T-helper 1 cell (primary cell): ENCODE measurements at regions not wholly inside any gene's neighbourhood (a gene's known extent, or its start where the extent isn't known, plus 50 kb on each side); places are given as distances from the start of the nearest gene placed in this dataset.

Experiments used
- DNase-seq, 5 donors: peaks; one replicate each; pipeline ENCODE4 v3.0.0-alpha.2; 2012 to 2020

DNA sequence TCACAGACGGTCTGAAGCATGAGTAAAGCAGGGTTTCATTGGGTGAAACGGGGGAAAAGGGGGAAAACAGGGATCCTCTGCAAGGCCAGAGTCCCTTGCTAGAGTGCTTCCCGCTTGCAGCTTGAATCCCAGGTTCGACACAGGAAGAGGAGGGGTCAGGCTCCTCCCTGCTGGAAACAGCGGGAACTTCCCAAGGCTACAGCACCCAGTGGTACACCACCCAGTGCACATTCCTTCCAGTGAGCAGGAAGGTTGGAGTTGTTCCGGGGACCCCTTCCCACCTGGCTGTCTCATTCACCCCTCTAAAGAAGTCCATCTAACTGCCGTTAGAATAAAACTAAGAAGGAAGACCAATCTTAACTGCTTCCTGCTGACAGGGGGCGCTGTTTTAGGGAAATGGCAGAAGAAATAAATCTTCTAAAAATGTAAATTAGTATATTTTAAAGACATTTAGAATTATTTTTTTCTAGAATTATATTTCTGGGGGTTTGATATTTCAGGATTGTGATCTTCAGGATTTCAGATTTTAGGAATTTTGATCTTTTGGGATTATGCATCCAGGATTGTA, 230.9 kb downstream of the RBM43 start:
- no peak for DNase-seq

DNA sequence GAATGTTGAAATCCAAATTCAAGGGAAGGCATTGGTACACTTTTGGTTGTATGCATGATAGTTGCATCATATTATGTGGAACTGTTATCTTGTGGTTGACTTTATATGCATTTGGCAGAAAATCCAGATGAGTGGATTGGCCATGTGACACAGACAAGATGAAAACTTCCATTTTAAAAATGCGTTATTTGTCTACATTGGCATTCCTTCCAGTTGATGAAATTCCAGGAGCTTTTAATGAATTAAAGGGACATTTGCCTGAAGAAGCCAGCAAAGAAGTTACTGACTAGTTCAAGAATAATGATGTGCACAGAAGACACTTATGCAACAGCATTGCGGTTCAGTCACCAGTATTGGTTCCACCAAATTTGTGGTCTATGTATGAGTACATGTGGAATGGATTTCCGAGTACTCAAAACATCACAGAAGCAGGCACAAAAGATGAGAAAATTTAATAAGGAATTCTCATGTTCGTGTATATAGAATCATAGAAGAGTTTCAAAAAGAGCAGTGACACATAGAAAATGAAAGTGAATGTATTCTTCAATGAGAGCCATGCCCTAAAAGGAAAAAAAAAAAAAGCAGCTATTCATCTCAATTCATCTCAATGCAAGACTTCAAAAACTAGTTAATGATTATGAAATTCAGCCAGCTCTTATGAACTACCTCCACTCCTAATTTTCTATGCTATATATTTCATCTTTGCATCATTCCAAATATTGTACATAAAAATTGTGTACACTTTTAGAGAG, 232.1 kb downstream of the RBM43 start:
- no peak for DNase-seq

DNA sequence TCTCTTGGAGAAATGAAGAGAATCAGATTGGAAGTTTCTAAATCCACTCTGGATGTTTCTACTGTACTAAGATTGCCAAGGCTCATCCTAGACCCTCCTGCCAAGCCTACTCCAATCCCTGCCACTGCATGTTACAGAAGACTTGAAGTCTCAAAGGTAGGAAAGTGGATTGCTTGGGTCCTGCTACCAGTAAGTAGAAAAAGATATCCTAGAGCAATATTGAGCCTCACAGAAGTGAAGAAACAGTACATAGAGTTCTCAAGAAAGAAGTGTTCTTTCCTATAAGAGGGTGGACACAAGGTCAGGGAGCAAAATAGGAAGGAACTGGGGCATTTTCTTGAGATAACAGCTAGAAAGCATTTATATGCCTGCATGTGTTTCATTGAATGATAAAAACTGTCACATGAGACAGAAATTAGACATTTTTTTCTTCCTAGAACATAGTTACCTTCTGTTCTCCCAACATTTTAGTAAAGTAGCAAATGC, 232.9 kb downstream of the RBM43 start:
- no peak for DNase-seq

DNA sequence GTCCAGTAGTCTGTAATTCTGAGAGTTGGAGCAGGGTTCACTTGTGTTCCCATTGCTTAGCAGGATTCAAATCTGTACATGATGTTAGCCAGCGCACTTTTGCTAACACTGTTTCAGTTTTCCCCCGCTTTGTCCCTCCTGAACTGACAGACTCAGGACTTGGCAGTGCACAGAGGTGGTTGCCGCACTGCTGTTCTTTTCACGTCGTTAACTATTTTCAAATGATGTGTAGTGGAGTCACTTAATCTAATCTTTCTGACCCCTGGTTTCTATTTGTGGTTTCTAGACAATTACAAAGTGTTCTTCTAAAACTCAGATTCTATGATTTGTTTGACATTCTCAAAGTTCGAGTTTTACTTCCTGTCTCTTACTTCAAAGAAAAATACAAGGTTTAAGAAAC, 234.5 kb downstream of the RBM43 start:
- DNase-seq: no peak

DNA sequence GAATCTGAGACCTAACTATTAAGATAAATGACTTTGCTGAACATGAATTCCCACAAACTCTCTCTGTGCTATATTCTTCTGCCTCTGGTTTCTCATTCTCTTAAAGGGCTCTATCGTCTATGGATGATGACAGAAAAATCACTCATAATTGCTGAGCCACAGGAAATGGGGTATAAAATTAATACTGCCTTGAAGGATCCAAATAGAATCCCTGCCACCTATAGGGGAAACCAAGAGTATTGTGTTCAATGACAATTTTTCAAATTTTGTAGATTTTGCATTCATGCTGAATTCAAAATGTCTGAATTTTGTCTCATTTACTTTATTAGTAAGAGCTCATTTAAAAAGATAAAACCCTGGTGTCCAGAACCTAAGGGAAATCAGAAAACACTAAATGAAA, 235.8 kb downstream of the RBM43 start:
- DNase-seq: no peak

DNA sequence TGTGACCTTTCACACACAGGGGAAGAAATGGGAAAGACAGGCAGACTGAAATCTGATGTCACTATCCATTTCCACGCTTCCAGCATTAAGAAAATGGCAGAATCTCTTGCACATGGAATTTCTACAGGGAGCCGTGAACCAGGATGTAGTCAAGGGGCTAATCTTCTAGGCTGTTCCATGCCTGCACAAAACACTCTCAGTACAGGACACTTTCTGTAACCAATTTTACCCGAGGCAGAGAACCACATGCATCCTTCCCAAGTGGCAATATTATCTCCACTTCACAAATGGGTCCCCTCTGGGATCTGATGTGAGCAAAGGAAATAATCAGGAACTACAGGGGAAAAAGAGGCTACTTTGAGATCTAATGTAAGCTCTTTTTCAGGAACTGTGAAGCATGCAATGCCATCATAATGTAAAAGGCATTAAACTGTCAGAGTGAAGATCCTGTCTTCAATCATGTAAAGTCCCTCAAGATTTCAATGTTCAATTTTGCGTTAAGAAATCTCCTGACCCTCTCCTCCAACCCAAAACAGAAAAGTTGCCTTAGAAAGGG, 236.9 kb downstream of the RBM43 start:
- no peak for DNase-seq

DNA sequence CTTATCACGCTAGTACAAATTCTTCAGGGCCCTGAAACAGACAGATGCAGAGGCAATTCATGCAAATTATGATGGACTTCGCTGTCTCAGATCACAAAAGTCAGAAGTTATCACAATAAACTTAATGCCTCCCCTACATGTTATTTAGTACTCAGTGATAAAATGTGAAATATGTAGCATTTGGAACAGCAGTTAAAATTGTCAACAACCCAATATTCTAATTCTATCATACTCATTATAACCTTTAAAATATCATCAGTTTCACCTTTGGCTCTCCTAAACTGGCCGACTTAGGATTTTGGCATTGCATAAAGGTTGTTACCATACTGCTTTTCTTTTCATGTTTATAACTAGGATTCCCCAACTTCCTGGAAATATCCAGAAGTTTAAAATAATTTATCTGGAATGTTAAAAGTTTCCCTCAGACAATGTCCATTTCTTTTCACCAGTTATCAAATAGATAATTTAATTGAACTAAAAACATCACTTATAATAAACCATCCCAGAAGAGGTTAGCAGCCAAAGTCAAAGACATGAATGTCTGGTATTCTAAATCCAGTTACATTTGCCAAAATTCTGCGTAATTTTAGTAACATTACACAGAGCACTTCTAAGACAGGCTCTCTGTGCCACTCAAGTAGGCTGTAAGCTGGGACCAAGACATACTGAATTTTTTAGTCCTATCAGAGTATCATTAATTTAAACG, 239.8 kb downstream of the RBM43 start:
- DNase-seq: no peak

DNA sequence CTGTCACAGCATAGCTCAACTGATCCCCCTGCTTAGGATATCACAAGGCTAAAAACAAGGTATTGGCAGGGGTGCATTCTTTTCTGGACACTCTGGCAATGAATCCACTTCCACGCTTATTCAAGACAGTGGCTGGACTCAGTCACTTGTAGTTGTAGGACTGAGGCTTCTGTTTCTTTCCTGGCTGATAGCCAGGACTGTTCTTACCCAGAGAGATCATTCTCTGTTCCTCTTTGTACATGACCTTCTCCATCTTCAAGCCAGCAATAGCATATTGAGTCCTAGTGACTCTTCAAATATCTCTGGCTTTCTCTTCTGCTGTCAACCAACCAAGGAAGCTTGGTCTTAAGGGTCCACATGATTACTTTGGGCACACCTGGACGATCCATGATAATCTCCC, 241.3 kb downstream of the RBM43 start:
- no peak for DNase-seq

DNA sequence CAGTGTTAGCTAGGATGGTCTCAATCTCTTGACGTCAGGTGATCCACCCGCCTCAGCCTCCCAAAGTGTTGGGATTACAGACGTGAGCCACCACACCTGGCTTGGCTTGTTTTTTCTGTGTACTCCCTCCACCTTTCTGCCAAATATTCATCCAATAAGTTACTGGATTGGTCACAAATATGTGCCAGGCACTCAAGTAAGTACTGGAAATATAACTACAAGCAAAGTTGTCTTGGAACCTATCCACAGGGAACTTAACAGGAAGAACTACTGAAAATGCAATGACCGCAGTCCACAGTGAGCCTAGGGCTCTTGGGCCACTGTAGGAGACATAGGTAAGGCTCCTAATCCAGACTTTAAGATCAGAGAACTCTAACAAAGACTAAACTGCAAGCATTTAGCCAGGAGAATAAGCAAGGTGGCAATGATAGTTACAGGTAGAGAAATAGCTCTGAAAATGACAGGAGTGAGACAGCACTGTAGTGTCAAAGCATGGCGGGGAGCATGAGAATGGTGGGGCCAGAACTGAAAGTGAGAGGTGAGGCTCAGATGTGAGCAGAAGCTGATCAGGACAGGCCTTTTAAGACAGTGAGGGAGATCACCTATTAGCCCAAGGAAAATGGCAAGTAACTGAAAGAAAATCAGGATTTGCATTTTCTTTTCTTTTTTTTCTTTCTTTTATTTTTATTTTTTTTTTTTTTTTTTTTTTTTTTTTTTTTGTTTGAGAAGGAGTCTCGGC, 252.1 kb downstream of the RBM43 start:
- no peak for DNase-seq

DNA sequence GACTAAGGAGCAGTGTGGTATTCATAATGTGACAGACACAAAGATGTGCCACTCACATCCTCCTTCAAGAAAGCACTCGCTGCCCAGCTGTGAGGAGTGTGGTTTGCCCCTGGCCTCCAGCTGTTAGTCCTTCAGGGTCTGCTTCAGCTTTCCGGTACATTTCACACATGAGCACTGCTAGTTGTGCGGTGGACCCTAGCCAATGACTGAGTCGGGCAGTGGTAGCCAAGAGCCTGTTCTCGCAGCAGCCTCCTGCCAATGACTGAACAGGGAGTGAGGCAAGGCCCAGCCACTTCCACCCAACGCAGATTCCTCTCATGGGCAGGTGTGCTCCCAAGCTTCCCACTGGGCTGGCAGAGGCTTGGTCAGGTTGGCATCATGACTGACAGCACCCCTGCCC, 254.3 kb downstream of the RBM43 start:
- DNase-seq: no peak

DNA sequence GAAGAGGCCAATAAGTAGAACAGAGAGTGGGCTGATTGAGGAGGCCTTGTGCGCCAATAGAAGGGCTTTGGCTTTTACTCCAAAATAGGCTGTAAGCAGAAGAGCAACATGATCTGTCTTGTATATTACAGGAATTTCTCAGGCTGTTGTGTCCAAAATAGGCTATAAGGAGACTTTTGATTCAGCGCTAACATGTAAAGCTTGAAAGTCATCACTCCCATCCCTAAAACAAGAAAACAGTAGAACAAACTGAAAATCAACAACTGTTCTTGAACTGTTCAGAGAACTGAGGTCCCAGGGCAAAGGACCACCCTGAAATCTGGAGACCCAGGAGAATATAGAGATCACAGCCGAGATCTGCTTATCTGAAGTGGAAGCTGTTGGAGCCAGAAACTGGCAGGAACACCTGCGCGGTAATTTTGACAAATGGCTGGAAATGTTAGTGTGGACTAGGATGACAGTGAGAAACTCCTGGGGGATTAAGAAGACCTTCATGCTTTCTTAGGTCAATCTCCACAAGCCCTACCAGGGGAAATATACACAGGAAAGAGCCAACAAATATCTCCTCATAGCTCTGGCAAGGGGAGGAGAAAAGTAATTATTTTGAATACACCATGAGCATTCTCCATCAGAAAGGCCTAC, 258.6 kb downstream of the RBM43 start:
- DNase-seq: no peak

DNA sequence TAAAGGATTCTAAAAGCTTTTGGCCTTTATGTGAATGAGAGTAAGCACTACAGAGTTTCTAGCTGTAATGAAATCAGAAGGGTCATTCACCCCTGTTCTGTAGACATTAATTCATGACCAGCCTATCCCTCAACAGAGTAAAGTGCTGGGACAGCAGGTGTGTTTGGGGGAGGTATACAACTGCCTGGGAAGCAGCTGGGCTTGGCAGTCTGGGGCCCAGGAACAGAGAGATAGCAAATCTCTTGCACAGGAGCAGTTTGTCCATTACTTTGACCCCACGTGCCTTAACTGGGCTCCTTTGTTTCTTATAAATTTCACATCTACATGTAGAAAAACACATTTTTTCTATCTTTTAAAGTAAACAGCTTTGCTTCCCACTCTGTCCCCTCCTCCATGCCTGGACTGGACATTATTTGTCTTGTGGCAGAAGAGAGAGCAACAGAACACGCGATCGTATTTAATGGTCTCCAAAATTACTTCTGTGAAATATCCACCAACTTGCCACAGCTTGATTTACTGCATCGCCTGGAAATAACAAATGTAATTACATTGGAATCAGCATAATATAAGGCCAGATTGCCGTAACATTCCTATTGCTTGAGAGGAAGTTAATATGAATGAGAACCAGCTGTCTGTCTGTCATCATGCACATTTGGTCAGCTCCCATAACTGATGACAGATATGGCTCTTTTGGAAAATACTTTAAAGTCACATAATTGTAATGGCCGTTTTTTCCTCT, 263.8 kb downstream of the RBM43 start:
- no peak for DNase-seq

DNA sequence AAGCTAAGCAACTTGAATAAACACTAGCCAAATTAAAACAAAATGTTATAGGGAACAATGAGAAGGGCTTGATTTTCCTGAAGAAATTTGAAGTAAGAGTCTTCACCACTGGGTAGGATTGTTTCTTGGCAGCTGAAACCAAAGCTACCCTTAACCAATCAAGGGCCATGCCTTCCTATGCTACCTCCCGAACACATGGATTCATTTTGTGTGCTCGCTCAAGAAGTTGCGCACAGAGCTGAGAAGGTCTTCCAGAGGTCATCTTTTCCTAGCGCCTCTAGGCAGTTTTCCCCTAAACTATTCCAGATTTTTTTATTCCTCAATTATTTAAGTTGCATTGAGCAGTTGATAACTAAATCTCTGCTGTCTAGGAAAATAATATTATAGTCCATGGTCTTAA, 264.6 kb downstream of the RBM43 start:
- no peak for DNase-seq

DNA sequence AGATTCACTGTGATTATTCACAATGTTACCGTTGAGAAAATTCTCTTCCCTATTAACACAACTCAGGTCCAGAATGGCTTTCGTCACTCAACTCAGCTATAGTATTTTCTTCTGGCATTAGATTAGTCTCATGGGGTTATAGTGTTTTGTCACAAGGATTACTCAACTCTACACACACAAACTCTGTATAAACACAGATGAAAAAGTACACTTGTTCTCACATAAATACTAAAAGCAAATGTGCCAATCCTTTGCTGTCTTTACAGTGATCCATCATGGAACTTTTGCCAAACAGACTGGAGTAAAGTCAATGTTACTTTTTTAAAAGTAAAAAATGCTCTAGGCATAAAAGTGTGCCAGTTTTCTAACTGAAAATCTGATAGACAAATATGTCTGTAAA, 267.6 kb downstream of the RBM43 start:
- no peak for DNase-seq

DNA sequence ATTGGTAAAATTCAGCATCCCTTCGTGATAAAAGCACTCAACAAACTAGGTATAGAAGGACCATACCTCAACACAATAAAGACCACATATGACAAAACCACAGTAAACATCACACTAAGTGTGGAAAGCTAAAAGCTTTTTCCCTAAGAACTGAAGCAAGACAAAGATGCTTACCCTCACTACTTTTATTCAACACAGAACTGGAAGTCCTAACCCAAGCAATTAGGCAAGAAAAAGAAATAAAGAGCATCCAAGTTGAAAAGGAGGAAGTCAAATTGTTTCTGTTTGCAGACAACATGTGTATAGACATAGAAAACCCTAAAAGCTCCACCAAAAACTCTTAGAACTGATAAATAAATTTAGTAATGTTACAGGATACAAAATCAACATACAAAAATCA, 271.7 kb downstream of the RBM43 start:
- DNase-seq: no peak

DNA sequence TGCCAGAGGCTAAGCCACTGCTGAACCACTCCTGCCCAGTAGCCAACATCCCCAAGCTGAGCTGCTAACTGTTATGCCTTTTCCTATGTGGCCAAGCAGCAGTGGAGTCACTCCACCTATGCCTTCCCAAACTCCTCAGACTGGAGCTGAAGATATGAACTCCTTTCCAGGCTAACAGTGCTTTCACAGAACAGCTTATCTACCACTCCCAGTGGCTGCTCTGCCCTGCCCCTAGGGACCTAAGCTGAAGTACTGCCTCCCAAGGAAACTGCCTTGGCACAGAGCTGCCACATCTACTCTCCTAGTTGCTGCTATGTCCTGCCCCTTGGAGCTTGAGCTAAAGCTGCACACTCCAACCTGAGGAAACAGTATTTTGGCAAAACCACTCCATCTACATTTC, 275.9 kb downstream of the RBM43 start:
- no peak for DNase-seq

DNA sequence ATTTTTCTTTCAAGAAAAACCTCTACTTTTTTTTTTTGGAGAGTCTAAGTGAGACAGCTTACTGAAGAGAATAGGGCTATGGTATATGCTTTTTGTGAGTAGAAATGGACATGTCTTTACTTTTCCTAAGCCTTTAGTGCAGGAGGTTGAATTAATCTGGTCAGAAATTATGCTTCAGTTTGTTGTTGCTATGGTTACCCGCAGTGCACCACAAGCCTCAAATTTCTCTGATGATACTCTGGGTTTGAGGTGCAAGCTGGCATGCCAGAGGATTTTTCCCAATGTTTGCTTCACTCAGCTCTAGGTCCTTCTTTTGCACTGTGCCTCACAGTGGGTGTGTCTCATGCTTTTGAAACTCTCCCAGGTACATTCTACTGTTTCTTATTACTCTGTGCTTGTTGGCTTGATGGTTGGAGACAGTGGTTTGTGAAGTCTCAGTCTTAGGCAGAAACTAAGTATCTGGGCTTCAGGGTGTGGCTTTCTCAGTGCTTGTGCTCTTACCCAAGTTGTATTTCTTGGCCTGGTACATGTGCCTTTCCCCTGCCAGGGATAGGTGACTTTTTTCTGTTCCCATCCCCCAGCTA, 278.3 kb downstream of the RBM43 start:
- no peak for DNase-seq

DNA sequence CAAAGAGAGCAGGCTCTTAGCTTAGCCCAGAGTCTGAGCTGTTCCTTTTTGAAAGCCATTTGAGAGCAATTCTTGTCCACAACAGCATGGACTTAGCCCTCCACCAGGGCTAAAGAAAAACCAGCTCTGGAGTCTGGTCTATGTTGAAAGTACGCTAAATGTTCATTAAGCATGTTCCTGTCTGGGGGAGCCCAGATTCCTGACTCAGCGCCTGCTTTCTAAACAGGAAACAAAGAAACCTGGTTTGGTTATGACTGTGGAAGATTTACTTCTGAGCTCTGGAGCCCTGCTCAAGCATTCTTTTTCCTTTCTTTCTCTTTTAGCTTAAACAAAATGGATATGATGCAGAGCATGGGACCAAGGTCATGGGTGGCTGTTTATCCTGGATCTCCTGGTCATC, 279.8 kb downstream of the RBM43 start:
- no peak for DNase-seq

DNA sequence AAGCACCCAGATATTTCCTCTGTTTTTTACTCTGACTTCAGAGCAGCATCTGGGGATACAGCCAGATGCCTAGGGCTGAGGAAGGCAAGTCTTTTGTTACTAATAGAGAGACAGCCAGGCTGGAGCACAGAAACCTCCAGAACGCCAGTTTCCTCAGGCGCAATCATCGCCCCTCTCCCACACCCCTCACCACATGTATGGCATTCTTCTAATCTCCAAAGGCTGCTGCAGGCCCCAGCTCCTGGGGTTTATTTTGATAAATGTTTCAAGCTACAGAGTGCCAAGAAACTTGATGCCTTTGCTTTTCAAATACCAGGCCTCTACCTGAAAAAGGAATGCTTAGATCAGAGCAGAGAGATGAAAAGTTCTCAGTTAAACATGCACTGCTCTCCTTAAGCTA, 283.6 kb downstream of the RBM43 start:
- DNase-seq: no peak

DNA sequence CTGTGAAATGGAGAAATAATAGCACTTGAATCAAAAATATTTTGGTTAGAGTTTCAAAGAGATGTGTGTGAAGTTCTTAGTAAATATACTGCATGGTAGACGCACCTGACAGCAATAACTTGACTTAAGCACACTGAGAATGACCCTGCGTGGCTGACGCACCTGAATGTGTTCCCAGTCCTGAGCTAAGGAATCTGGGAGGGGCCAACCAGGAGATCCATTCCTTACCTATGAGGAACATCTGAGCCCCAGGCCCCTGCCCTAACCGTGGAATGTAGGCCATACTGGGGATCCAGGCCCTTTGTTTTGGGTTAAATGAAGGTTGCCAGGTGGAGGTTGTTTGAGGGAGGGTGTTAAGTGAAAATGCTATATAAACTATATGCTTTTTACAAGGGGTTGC, 284.4 kb downstream of the RBM43 start:
- no peak for DNase-seq

DNA sequence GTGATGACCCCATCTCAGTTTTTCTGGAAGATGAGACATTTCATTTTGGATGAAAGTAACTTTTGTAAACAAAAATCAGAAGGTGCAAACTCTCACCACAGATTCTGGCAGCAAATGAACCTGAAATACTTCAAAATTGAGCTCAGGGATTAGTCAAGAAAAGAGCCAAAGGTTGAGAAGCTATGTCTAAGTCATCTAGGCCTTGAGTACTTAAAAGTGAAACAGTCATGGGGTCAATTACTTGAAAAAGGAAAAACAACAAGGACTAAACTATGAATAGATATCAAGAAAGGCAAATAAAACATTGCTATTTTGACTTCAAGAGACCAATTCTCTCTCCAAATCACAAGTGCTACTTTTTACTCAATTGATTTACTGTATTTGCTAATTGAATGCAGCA, 285.1 kb downstream of the RBM43 start:
- no peak for DNase-seq

DNA sequence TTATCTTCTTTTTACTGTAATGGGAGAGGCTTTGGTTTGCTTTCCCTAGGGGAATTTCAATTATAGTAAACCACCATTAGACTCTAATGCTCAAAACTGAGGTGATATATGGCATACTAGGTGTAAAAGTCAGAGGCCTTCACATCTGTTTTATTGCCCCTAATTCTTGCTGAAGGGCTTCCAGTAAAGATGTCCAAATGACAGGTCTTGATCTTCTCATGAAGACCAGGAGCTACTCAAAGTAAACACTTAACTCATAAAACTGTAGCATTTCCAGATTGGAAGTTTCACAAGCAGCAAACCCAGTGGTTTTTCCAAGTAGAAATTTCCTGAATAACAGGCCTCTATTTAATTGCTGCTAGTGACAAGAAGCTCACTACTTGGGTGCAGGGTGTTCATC, 286.8 kb downstream of the RBM43 start:
- DNase-seq: no peak
